ENCODE measurements at regions not wholly inside any gene's neighbourhood (a gene's known extent, or its start where the extent isn't known, plus 50 kb on each side); places are given as distances from the start of the nearest gene placed in this dataset.

DNA sequence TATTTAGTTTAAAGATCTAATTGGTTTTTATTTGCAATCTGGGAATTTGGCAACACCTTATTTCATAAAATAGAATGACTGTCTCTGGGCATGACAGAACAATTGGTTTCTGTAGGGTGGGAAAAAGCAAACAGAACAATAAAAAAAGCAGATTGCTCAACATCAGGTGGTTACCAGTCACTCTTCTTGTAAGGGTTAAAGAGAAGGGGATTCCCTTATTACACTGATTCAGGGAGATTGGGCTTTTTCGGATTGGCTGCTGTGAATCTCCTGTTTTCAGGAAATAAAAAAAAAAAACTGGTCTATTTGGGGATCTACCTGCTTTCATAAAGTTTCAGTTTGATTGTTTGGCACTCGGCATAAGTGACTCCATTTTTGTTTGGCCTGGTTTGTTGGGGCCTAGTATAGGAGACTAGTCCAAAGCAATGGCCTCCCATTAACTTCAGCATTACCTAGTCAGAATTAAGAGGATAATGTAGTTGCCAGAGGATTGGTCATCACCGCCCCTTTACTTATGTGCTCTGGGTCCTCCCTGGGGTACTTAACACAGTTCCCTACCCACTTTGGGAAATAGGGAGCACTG, 380.5 kb downstream of the IDS start:
- CTCF ChIA-PET = no interaction called here
- TF ChIP-seq EZH2phosphoT487 (IDR thresholded peaks at IDR 0.05; ENCODE audit: borderline replicate concordance, low read length) (no peak), EZH2 (IDR thresholded peaks at IDR 0.05; ENCODE audit: low read length, unreplicated experiment) (no peak)
- TF ChIP-seq, protein P1, sequence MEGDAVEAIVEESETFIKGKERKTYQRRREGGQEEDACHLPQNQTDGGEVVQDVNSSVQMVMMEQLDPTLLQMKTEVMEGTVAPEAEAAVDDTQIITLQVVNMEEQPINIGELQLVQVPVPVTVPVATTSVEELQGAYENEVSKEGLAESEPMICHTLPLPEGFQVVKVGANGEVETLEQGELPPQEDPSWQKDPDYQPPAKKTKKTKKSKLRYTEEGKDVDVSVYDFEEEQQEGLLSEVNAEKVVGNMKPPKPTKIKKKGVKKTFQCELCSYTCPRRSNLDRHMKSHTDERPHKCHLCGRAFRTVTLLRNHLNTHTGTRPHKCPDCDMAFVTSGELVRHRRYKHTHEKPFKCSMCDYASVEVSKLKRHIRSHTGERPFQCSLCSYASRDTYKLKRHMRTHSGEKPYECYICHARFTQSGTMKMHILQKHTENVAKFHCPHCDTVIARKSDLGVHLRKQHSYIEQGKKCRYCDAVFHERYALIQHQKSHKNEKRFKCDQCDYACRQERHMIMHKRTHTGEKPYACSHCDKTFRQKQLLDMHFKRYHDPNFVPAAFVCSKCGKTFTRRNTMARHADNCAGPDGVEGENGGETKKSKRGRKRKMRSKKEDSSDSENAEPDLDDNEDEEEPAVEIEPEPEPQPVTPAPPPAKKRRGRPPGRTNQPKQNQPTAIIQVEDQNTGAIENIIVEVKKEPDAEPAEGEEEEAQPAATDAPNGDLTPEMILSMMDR (conservative IDR thresholded peaks at IDR 0.05; ENCODE audit: low read depth, low read length) = no peak
- no peak overlapping the region for H3K4me2 ChIP-seq (ENCODE audit: low read length)
- H3K9me2 ChIP-seq (replicated peaks; ENCODE audit: low read length) = no peaks in the 10 kb centered on the region
- no peaks in the 10 kb centered on the region for H3K36me3 ChIP-seq (ENCODE audit: low read depth, low read length)
- H3K4me1 ChIP-seq (ENCODE audit: insufficient read depth, low read length) = no peaks in the 10 kb centered on the region
- no peak overlapping the region for H3K27ac ChIP-seq (ENCODE audit: low read length)
- no peaks in the 10 kb centered on the region for H3K27me3 ChIP-seq (ENCODE audit: low read length)
- H4K20me1 ChIP-seq (ENCODE audit: low read length) = no peaks in the 10 kb centered on the region
- no TSS peak for BruUV-seq (replicated peaks)
- H3K9me3 ChIP-seq (ENCODE audit: low read length) = no peaks in the 10 kb centered on the region
- ATAC-seq (no peak), DNase-seq (no peak)
- no peak overlapping the region for H2AFZ ChIP-seq (ENCODE audit: low read length)
- POLR2A ChIA-PET (ENCODE audit: unreplicated experiment) = no interaction called here
- no peak overlapping the region for H3K9ac ChIP-seq (ENCODE audit: low read length)
- no peak overlapping the region for H3K4me3 ChIP-seq (ENCODE audit: low read length)
- intact Hi-C loops (cut with micrococcal nuclease) = no loop called here
- no peaks in the 10 kb centered on the region for H3K79me2 ChIP-seq (ENCODE audit: low read length)
- no peaks in the 10 kb centered on the region for H3F3A ChIP-seq (ENCODE audit: low read length, unreplicated experiment)

DNA sequence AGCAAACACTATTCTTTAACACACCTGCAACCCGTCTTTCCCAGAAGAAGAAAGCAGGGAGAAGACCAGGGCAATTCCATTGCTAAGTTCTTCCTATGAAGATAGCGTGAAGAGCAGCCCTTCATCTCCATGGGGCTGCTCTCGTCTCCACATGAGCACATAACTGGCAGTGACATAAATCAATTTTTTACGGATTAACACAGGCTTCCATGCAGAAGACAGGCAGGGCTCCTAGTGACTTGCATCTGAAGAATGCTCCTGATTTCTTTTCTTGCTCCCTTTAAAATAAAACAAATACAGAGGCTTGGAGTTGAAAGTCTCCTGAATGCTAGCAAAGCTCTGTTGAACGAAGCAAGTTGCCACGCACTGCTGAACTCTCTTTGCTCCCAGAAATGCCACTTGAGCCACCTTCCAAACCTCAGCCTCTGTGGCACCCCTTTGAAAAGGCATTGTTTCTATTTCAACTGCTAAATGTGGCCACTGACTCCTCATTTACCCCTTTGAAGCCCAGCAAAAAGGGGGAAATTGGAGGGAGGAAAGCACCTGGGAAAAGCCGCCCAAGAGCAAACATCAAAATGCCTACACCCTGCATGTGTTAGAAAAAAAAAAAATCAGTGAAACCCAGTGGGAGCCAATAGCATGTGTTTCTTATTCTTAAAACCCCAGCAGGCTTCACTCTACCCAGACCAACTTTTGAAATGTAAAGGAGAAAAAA, 383.7 kb downstream of the IDS start:
- H4K20me1 ChIP-seq (ENCODE audit: low read length) = no peaks in the 10 kb centered on the region
- no TSS peak for BruUV-seq (replicated peaks)
- no peak for DNase-seq
- H3K9me3 ChIP-seq (ENCODE audit: low read length) = no peaks in the 10 kb centered on the region
- TF ChIP-seq EZH2phosphoT487 (IDR thresholded peaks at IDR 0.05; ENCODE audit: borderline replicate concordance, low read length) (no peak), EZH2 (IDR thresholded peaks at IDR 0.05; ENCODE audit: low read length, unreplicated experiment) (no peak)
- TF ChIP-seq, protein P1 (conservative IDR thresholded peaks at IDR 0.05; ENCODE audit: low read depth, low read length) = no peak
- H3K36me3 ChIP-seq (ENCODE audit: low read depth, low read length) = no peaks in the 10 kb centered on the region
- intact Hi-C loops (cut with micrococcal nuclease) = no loop called here
- no peak overlapping the region for H3K9ac ChIP-seq (ENCODE audit: low read length)
- CTCF ChIA-PET = no interaction called here
- H3K79me2 ChIP-seq (ENCODE audit: low read length) = no peaks in the 10 kb centered on the region
- no peak overlapping the region for H3K27ac ChIP-seq (ENCODE audit: low read length)
- no peak overlapping the region for H3K4me2 ChIP-seq (ENCODE audit: low read length)
- POLR2A ChIA-PET (ENCODE audit: unreplicated experiment) = no interaction called here
- no peak overlapping the region for H3K4me3 ChIP-seq (ENCODE audit: low read length)
- H3K4me1 ChIP-seq (ENCODE audit: insufficient read depth, low read length) = no peaks in the 10 kb centered on the region
- ATAC-seq = no peak
- no peaks in the 10 kb centered on the region for H3K27me3 ChIP-seq (ENCODE audit: low read length)
- H3F3A ChIP-seq (ENCODE audit: low read length, unreplicated experiment) = no peaks in the 10 kb centered on the region
- no peaks in the 10 kb centered on the region for H3K9me2 ChIP-seq (replicated peaks; ENCODE audit: low read length)
- no peak overlapping the region for H2AFZ ChIP-seq (ENCODE audit: low read length)

DNA sequence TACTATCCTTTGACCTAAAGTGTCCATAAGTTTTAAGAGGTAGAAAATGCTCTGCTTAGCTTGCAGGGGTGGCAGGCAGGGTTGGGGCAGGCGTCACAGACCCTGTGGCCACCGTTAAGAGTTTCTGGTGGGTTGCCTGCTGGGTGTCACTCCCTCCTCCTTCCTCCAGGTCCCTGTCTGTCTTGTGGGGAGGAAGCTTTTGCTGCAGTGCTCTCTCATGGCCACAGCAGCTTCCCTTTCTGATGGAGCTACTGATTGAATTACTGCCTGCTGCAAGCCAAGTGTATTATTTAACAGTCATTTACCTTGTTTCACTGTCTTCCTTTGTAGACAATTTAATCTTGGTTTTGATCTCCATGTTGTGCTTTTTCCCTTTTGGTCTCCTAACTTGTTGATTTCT, 384.6 kb downstream of the IDS start:
- CTCF ChIA-PET = no interaction called here
- no peak for DNase-seq
- Histone ChIP-seq H3K36me3 (ENCODE audit: low read depth, low read length) (no peaks in the 10 kb centered on the region), H4K20me1 (ENCODE audit: low read length) (no peaks in the 10 kb centered on the region), H3K4me3 (ENCODE audit: low read length) (no peak overlapping the region), H3K9ac (ENCODE audit: low read length) (no peak overlapping the region), H3K79me2 (ENCODE audit: low read length) (no peaks in the 10 kb centered on the region), H3K27me3 (ENCODE audit: low read length) (no peaks in the 10 kb centered on the region), H3K9me3 (ENCODE audit: low read length) (no peaks in the 10 kb centered on the region), H3K4me2 (ENCODE audit: low read length) (no peak overlapping the region), H3K4me1 (ENCODE audit: insufficient read depth, low read length) (no peaks in the 10 kb centered on the region), H3K9me2 (replicated peaks; ENCODE audit: low read length) (no peaks in the 10 kb centered on the region), H3F3A (ENCODE audit: low read length, unreplicated experiment) (no peaks in the 10 kb centered on the region), H3K27ac (ENCODE audit: low read length) (no peak overlapping the region), H2AFZ (ENCODE audit: low read length) (no peak overlapping the region)
- intact Hi-C loops (cut with micrococcal nuclease) = no loop called here
- no TSS peak for BruUV-seq (replicated peaks)
- POLR2A ChIA-PET (ENCODE audit: unreplicated experiment) = no interaction called here
- no peak for ATAC-seq
- no peak for TF ChIP-seq EZH2 (IDR thresholded peaks at IDR 0.05; ENCODE audit: low read length, unreplicated experiment)
- TF ChIP-seq, protein P1 (conservative IDR thresholded peaks at IDR 0.05; ENCODE audit: low read depth, low read length) = no peak
- TF ChIP-seq EZH2phosphoT487 (IDR thresholded peaks at IDR 0.05; ENCODE audit: borderline replicate concordance, low read length) = no peak
